RWPE2 (cell line): ENCODE measurements at regions not wholly inside any gene's neighbourhood (a gene's known extent, or its start where the extent isn't known, plus 50 kb on each side); places are given as distances from the start of the nearest gene placed in this dataset.

Source experiments
- ATAC-seq: fragments of 200-7000 bp; cut with Tn5 transposase; 3 replicates; pipeline ENCODE4 v1.9.1; 2021; ENCODE audit warnings: low read depth
- DNase-seq: peaks from one replicate; pipeline ENCODE4 v3.0.0-alpha.2; 2020; ENCODE audit warnings: low spot score
- H3K27ac ChIP-seq: fragments of 450-650 bp; 2 replicates; pipeline ENCODE4 v1.5.1; 2017; ENCODE audit warnings: mild to moderate bottlenecking; ENCODE audit not compliant: poor library complexity, severe bottlenecking
- H3K27me3 ChIP-seq: fragments of 250-450 bp; sonication (Bioruptor Pico); 2 replicates; pipeline ENCODE4 v1.5.1; 2021; ENCODE audit warnings: mild to moderate bottlenecking, moderate library complexity; ENCODE audit not compliant: insufficient read depth, poor library complexity, severe bottlenecking
- H3K36me3 ChIP-seq: fragments of 250-450 bp; sonication (Bioruptor Pico); 2 replicates; pipeline ENCODE4 v1.5.1; 2020; ENCODE audit warnings: low read depth, mild to moderate bottlenecking, moderate library complexity
- H3K4me1 ChIP-seq: fragments of 250-450 bp; sonication (Bioruptor Pico); 2 replicates; pipeline ENCODE4 v1.5.1; 2021; ENCODE audit warnings: mild to moderate bottlenecking, moderate library complexity; ENCODE audit not compliant: insufficient read depth, poor library complexity, severe bottlenecking
- H3K4me3 ChIP-seq: fragments of 250-450 bp; sonication (Bioruptor Pico); 2 replicates; pipeline ENCODE4 v1.5.1; 2021; ENCODE audit warnings: mild to moderate bottlenecking, moderate library complexity; ENCODE audit not compliant: severe bottlenecking
- H3K9me3 ChIP-seq: fragments of 250-450 bp; sonication (Bioruptor Pico); 2 replicates; pipeline ENCODE4 v1.5.1; 2021; ENCODE audit warnings: mild to moderate bottlenecking, moderate library complexity; ENCODE audit not compliant: severe bottlenecking
- CTCF ChIP-seq: fragments of 450-650 bp; IDR thresholded peaks from one replicate; pipeline ENCODE4 v1.5.1; 2017; ENCODE audit warnings: mild to moderate bottlenecking, moderate library complexity; ENCODE audit not compliant: poor library complexity, severe bottlenecking

GRCh38 chr2:163405298-163405697 is 330.5 kb downstream of the FIGN start:
- no peaks in the 10 kb centered on the region for H3K36me3 ChIP-seq
- no peak for TF ChIP-seq CTCF
- H3K4me1 ChIP-seq = no peaks in the 10 kb centered on the region
- no peak overlapping the region for H3K4me3 ChIP-seq
- DNase-seq (no peak), ATAC-seq (no peak)
- no peaks in the 10 kb centered on the region for H3K9me3 ChIP-seq
- no peak overlapping the region for H3K27ac ChIP-seq
- H3K27me3 ChIP-seq = no peaks in the 10 kb centered on the region

GRCh38 chr2:163401481-163401880 is 334.3 kb downstream of the FIGN start:
- no peaks in the 10 kb centered on the region for H3K4me1 ChIP-seq
- no peak for ATAC-seq
- no peak overlapping the region for H3K4me3 ChIP-seq
- DNase-seq = no peak
- no peaks in the 10 kb centered on the region for H3K27me3 ChIP-seq
- H3K36me3 ChIP-seq = no peaks in the 10 kb centered on the region
- TF ChIP-seq CTCF = no peak
- no peaks in the 10 kb centered on the region for H3K9me3 ChIP-seq
- H3K27ac ChIP-seq = no peak overlapping the region

GRCh38 chr2:163397451-163397850 is 338.4 kb downstream of the FIGN start:
- Histone ChIP-seq H3K4me1 (no peaks in the 10 kb centered on the region), H3K4me3 (no peak overlapping the region), H3K9me3 (no peaks in the 10 kb centered on the region), H3K27me3 (no peaks in the 10 kb centered on the region), H3K36me3 (no peaks in the 10 kb centered on the region), H3K27ac (no peak overlapping the region)
- DNase-seq = no peak
- no peak for ATAC-seq
- no peak for TF ChIP-seq CTCF

DNA sequence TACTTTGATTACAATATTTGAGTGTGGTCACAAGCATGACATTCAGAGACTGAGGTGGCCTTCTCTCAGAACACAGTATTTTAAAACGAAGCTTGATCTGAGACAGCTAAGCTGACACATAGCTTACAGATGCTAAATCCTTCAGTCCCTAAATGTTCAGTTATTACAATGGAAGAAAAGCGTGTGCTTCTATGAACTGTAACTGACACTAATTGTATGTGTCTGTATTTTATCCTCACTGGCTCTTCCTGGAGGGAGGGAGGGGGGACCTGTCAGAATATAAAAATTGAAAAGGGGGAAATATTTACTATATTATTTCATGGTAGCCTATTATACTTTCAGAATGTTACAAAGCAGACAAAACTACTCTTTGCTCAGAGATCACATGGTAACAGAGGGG is 340.2 kb downstream of the FIGN start:
- H3K27ac ChIP-seq = no peak overlapping the region
- DNase-seq (no peak), ATAC-seq (no peak)

DNA sequence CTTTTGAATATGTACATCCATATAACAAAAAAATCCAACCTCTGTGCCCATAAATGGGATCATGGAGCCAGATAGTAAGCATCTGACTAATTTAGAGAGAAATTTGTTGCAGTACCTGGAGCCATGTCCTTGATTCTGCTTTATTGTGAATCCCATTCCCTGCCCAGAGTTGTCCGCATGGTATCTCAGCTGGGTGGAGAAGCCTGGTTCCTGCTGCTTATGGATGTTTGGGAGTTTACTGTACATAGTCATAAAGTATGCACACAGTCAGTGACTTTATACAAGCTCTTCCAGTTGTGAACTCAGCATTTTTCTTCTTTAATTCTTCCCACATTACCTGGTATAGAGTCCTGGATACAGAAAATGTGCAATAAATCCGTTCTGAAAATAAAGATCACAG is 346.0 kb downstream of the FIGN start:
- no peak for DNase-seq
- no peaks in the 10 kb centered on the region for H3K9me3 ChIP-seq
- no peak for TF ChIP-seq CTCF
- H3K36me3 ChIP-seq = no peaks in the 10 kb centered on the region
- H3K27me3 ChIP-seq = no peaks in the 10 kb centered on the region
- H3K27ac ChIP-seq = no peak overlapping the region
- H3K4me3 ChIP-seq = no peak overlapping the region
- no peak for ATAC-seq
- H3K4me1 ChIP-seq = no peaks in the 10 kb centered on the region

More for the DNA sequence above, 340.2 kb downstream of the FIGN start:
- H3K4me3 ChIP-seq = no peak overlapping the region
- no peaks in the 10 kb centered on the region for H3K9me3 ChIP-seq
- H3K27me3 ChIP-seq = no peaks in the 10 kb centered on the region
- H3K4me1 ChIP-seq = no peaks in the 10 kb centered on the region
- no peak for TF ChIP-seq CTCF
- no peaks in the 10 kb centered on the region for H3K36me3 ChIP-seq
